ENCODE measurements at regions not wholly inside any gene's neighbourhood (a gene's known extent, or its start where the extent isn't known, plus 50 kb on each side); places are given as distances from the start of the nearest gene placed in this dataset.

- Histone ChIP-seq H3K27me3 (ENCODE audit: control insufficient read depth, insufficient read depth, low read length) (no peaks in the 10 kb centered on the region), H3K4me3 (ENCODE audit: low read depth, low read length) (no peak overlapping the region), H3K36me3 (ENCODE audit: control insufficient read depth, insufficient read depth, low read length) (no peaks in the 10 kb centered on the region)
- TF ChIP-seq CTCF (IDR thresholded peaks at IDR 0.05; ENCODE audit: insufficient read depth, low read length, poor library complexity, severe bottlenecking), result no peak
- no peak for DNase-seq (ENCODE audit: low read depth)
Observed at GRCh38 chr12:92089559-92089958, 56.1 kb downstream of the BTG1 start.

- no peak for DNase-seq (ENCODE audit: low read depth)
- Histone ChIP-seq H3K4me3 (ENCODE audit: low read depth, low read length) (no peak overlapping the region), H3K36me3 (ENCODE audit: control insufficient read depth, insufficient read depth, low read length) (no peaks in the 10 kb centered on the region), H3K27me3 (ENCODE audit: control insufficient read depth, insufficient read depth, low read length) (no peaks in the 10 kb centered on the region)
- TF ChIP-seq CTCF (IDR thresholded peaks at IDR 0.05; ENCODE audit: insufficient read depth, low read length, poor library complexity, severe bottlenecking), result no peak
Observed at GRCh38 chr12:92088805-92089204, 56.8 kb downstream of the BTG1 start.

GRCh38 chr12:92085736-92086040 lies 60.0 kb downstream of the BTG1 start:
- DNase-seq (ENCODE audit: low read depth), result no peak
- no peak for TF ChIP-seq CTCF (IDR thresholded peaks at IDR 0.05; ENCODE audit: insufficient read depth, low read length, poor library complexity, severe bottlenecking)
- H3K36me3 ChIP-seq (ENCODE audit: control insufficient read depth, insufficient read depth, low read length), result no peaks in the 10 kb centered on the region
- no peaks in the 10 kb centered on the region for H3K27me3 ChIP-seq (ENCODE audit: control insufficient read depth, insufficient read depth, low read length)
- H3K4me3 ChIP-seq (ENCODE audit: low read depth, low read length), result no peak overlapping the region

- TF ChIP-seq CTCF (IDR thresholded peaks at IDR 0.05; ENCODE audit: insufficient read depth, low read length, poor library complexity, severe bottlenecking), result no peak
- no peak for DNase-seq (ENCODE audit: low read depth)
- H3K27me3 ChIP-seq (ENCODE audit: control insufficient read depth, insufficient read depth, low read length), result no peaks in the 10 kb centered on the region
- H3K36me3 ChIP-seq (ENCODE audit: control insufficient read depth, insufficient read depth, low read length), result no peaks in the 10 kb centered on the region
- no peak overlapping the region for H3K4me3 ChIP-seq (ENCODE audit: low read depth, low read length)
Observed at GRCh38 chr12:92085040-92085735, 60.5 kb downstream of the BTG1 start.

- Histone ChIP-seq H3K27me3 (ENCODE audit: control insufficient read depth, insufficient read depth, low read length) (no peaks in the 10 kb centered on the region), H3K36me3 (ENCODE audit: control insufficient read depth, insufficient read depth, low read length) (no peaks in the 10 kb centered on the region), H3K4me3 (ENCODE audit: low read depth, low read length) (no peak overlapping the region)
- no peak for TF ChIP-seq CTCF (IDR thresholded peaks at IDR 0.05; ENCODE audit: insufficient read depth, low read length, poor library complexity, severe bottlenecking)
- no peak for DNase-seq (ENCODE audit: low read depth)
Observed at GRCh38 chr12:92080911-92081285, 64.7 kb downstream of the BTG1 start.

- no peaks in the 10 kb centered on the region for H3K27me3 ChIP-seq (ENCODE audit: control insufficient read depth, insufficient read depth, low read length)
- TF ChIP-seq CTCF (IDR thresholded peaks at IDR 0.05; ENCODE audit: insufficient read depth, low read length, poor library complexity, severe bottlenecking), result no peak
- no peaks in the 10 kb centered on the region for H3K36me3 ChIP-seq (ENCODE audit: control insufficient read depth, insufficient read depth, low read length)
- no peak for DNase-seq (ENCODE audit: low read depth)
- H3K4me3 ChIP-seq (ENCODE audit: low read depth, low read length), result no peak overlapping the region
Observed at GRCh38 chr12:92079054-92079385, 66.6 kb downstream of the BTG1 start.
